Right lobe of liver (tissue), 4 donors: ENCODE measurements at regions not wholly inside any gene's neighbourhood (a gene's known extent, or its start where the extent isn't known, plus 50 kb on each side); places are given as distances from the start of the nearest gene placed in this dataset.
"Not testable (repeated sequence)": the region's sequence is repeated elsewhere in the genome, so short reads cannot be mapped to it uniquely, and the experiment has no call there.

Source experiments
- CTCF ChIP-seq, 4 donors: fragments of 200-600 bp in 3 of 4; fragments of 450-650 bp in 1 of 4; IDR thresholded peaks; one replicate each; pipeline versions ENCODE4 v1.5.1 to v1.8.0; 2016 to 2022; ENCODE audit warnings: antibody characterized with exemption in 4 of 4, mild to moderate bottlenecking in 2 of 4
- POLR2A ChIP-seq: fragments of 450-650 bp; IDR thresholded peaks from one replicate; pipeline ENCODE4 v1.6.1; 2017; ENCODE audit warnings: antibody characterized with exemption, mild to moderate bottlenecking
- donor health status: DM: no; HTN: no; CAD: no.
- donor health status: DM: no; HTN: no; CAD: no.
- donor health status: DM: no; HTN: yes; CAD: no.

GRCh38 chr2:94598075-94598713, 273.0 kb upstream of the TEKT4 start:
- not testable (repeated sequence) for TF ChIP-seq CTCF (IDR thresholded peaks at IDR 0.05); POLR2A
